ENCODE measurements at regions not wholly inside any gene's neighbourhood (a gene's known extent, or its start where the extent isn't known, plus 50 kb on each side); places are given as distances from the start of the nearest gene placed in this dataset.

GRCh38 chr5:61981886-61982285 is 324.1 kb upstream of the KIF2A start:
- DNase-seq = no peak

- DNase-seq = no peak
Observed at GRCh38 chr5:61991430-61991829, 314.6 kb upstream of the KIF2A start.

- no peak for DNase-seq
Observed at GRCh38 chr5:61991866-61992265, 314.1 kb upstream of the KIF2A start.

GRCh38 chr5:61993295-61993927 is 312.6 kb upstream of the KIF2A start:
- DNase-seq = no peak

- DNase-seq = no peak
Observed at GRCh38 chr5:61994171-61994570, 311.8 kb upstream of the KIF2A start.

GRCh38 chr5:61995486-61995885 is 310.5 kb upstream of the KIF2A start:
- DNase-seq = no peak

GRCh38 chr5:61999371-61999770 is 306.6 kb upstream of the KIF2A start:
- DNase-seq = no peak

GRCh38 chr5:62000646-62001045 is 305.4 kb upstream of the KIF2A start:
- DNase-seq = no peak

GRCh38 chr5:62001640-62002039 is 304.4 kb upstream of the KIF2A start:
- no peak for DNase-seq

- DNase-seq = no peak
Observed at GRCh38 chr5:62002436-62002835, 303.6 kb upstream of the KIF2A start.

GRCh38 chr5:62005551-62005950 is 300.5 kb upstream of the KIF2A start:
- DNase-seq = no peak

- DNase-seq = no peak
Observed at GRCh38 chr5:62007457-62007856, 298.5 kb upstream of the KIF2A start.

- DNase-seq = no peak
Observed at GRCh38 chr5:62011089-62011664, 294.8 kb upstream of the KIF2A start.

- DNase-seq = no peak
Observed at GRCh38 chr5:62017092-62017491, 288.9 kb upstream of the KIF2A start.

GRCh38 chr5:62029303-62029702 is 276.7 kb upstream of the KIF2A start:
- no peak for DNase-seq

- no peak for DNase-seq
Observed at GRCh38 chr5:62030326-62030725, 275.7 kb upstream of the KIF2A start.

GRCh38 chr5:62038024-62038423 is 268.0 kb upstream of the KIF2A start:
- DNase-seq = no peak

GRCh38 chr5:62041156-62041756 is 264.8 kb upstream of the KIF2A start:
- no peak for DNase-seq

GRCh38 chr5:62042007-62042406 is 264.0 kb upstream of the KIF2A start:
- DNase-seq = no peak

- DNase-seq = no peak
Observed at GRCh38 chr5:62043289-62044280, 262.4 kb upstream of the KIF2A start.

- no peak for DNase-seq
Observed at GRCh38 chr5:62044989-62045388, 261.0 kb upstream of the KIF2A start.

- no peak for DNase-seq
Observed at GRCh38 chr5:62046191-62046590, 259.8 kb upstream of the KIF2A start.

GRCh38 chr5:62051747-62052146 is 254.3 kb upstream of the KIF2A start:
- DNase-seq = no peak
